Endothelial cell of hepatic sinusoid (primary cell): ENCODE measurements at regions not wholly inside any gene's neighbourhood (a gene's known extent, or its start where the extent isn't known, plus 50 kb on each side); places are given as distances from the start of the nearest gene placed in this dataset.

Experiments
- in situ Hi-C: cut with HindIII; loops from 2 replicates; pipeline ENCODE4 v1.10.0; 2017; ENCODE audit warnings: low sequenced_read_pairs

DNA sequence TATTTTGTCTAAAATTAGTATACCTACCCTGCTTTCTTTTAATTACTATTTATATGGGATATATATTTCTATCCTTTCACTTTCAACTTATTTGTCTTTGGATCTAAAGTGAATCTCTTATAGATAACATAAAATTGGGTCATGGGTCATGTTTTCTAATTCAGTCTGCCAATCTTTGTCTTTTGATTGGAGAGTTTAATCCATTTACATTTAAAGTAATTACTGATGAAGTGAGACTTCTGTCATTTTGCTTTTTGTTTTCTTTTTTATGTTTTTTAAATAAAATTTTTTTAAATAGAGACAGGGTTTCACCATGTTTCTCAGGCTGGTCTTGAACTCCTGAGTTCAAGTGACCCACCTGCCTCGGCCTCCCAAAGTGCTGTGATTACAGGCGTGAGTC, 50.5 kb upstream of the PRDM1 start:
- in situ Hi-C loops = no loop called here

DNA sequence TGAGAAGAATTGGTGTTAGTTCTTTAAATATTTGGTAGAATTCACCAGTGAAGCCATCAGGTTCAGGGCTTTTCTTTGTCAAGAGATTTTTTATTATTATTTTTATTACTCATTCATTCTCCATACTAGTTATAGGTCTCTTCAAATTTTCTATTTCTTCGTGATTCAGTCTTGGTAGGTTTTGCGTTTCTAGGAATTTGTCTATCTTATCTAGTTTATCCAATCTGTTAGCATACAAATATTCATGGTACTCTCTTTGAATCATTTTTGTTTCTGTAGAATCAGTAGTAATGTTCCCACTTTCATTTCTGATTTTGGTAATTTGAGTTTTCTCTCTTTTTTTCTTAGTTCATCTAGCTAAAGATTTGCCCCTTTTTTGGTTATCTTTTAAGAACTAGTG, 52.3 kb upstream of the PRDM1 start:
- in situ Hi-C loops = no loop called here

DNA sequence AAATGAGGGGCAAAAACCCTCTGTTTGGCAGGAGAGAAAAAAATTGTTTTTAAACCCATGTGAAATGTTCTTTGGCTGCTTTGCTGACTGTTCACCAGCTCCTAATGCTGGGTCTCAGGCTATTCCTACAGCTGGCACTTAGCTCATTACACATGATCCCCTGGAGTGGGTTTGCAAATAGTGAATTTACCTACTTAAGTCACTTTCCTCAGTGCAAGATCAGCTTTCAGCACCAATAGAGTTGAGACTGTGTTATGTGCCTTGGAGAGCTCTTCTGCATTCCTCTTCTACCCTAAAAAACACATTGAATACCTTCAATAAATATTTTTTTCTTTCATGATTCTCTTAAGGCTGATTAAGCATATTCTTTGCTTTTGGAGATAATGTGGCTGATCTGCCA, 58.4 kb upstream of the PRDM1 start:
- in situ Hi-C loops = no loop called here

DNA sequence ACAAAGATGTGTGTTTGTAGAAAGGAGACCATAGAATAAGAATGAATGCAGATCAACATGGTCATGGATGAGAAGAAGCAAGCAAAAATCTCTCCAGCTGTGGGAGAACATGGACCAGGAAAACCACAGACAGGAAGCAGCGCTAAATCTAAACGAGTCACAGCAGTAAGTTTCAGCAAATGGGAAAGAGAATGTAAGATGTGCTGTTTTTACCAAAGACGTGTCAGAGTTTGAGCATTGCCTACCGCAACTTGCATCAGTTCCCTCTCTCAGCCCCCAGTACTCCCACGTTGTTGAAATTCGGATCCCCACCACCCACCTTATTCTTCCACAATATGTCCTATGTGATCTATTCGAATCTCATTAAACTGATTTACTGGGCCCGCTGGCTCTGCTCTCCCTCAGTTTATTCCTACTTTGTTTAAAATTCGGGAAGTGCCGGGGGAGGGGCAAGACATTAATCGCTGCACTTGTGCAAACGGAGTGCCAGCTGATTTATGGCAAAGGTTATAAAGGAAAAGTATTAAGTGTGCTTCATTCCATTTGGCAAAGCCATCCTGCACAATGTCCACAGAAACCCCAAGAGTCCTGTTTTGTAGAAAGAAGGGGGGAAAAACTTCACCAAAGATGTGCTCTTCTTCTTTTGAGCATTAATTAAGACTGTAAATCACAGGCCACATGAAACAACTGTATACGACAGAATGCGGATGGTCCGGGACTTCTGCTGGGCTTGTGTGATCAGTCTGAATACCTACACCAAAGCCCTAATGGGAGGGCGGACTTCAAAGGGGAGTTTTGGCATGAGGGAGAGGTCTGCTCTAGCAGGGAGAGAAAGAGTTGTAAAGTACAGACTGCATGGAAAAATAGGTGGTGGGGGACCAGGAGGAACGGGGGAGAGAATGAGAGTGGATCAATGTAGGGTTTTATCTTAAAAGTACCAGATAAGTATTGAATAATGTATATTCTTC, 59.1 kb upstream of the PRDM1 start:
- in situ Hi-C loops = no loop called here

DNA sequence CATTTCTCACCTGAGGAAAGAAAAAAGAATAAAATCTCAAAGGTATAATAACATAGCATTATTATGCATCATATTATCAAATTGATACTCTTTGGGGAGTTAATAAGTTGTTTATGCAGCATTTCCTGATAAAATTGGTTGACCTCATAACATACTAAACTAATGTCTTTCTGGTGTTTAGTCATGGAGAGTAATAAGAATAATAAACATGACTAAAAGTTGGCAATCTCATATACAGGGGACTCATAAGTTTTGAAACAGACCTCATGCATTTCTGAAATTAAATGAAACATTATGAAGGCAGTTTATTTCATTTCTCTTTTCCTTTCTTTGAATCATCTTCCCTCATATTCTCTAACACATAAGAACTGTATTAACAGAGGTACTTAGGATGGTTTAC, 60.5 kb upstream of the PRDM1 start:
- in situ Hi-C loops = no loop called here

DNA sequence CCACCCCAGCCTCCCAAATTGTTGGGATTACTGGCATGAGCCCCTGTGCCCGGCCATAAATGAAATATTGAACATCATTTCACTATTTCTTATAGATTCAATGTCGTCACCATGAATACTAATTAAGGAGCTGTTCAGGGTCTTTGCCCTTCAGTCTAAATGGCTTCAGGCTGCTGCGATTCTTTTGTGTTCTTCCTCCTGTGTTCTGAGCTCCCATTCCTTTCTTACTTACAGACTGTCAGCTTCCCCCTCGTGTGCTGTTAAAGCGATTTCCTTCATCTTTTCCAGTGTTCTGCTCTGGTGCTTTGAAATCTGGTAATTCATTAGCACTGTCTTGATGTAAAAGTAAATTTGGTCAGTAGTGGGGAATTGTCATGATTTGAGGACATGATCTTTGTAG, 63.3 kb upstream of the PRDM1 start:
- in situ Hi-C loops = no loop called here

DNA sequence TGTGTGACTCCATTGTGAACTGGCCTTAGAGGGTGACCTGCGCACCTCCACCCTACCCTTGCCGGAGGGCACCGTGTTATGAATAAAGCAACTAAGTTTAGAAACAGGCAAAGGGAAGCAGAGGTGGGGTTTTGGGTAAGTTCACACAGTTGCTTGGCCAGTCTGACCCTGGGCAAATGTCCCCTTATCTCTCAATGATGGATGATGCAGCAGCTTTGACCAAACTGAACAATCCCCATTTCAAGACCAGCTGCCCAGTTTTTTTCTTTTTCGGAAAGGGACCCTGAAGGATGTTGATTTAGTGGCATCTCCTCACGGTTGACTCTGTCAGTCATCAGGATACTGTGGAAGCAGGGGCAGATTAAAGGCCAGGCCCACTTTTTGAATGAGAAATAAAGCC, 68.7 kb upstream of the PRDM1 start:
- in situ Hi-C loops = no loop called here

DNA sequence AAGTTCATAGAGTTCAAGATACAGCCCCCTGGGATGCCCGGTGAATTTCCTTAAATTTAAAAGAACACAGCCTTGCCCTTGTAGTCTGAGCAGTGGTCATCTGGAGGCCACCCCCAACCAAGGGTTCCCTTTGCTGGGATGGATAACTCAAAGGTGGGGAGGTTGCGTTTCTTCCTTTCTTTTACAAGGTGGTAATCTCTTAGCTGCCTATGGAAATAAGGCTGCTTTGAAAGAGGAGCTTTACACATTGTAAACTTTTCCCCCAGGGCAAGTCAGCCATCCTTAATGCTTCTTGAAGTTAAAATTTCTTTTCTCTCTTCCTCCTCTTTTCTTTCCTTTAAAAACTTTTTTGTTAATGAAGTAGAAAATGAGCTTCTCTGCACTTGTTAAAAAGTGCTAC, 71.2 kb upstream of the PRDM1 start:
- in situ Hi-C loops = no loop called here

DNA sequence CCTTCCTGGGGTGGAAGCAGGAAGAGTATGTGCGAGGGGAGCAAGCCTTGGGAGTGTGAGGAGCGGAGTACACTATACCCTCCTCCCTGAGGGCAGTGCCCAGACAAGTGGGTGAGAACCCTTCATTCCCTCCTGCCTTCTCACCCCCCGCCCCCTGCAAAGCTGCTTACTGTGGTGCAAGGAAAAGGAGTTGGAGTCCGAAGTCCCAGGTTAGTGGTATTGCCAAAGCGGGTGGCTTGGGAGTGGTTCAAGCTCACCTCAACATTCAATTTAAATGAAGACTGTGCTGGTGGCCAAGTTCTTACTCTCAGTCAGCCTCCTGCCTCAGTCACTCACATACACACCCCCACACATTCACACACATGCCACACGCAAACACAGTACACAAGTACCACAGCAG, 74.7 kb upstream of the PRDM1 start:
- in situ Hi-C loops = no loop called here

DNA sequence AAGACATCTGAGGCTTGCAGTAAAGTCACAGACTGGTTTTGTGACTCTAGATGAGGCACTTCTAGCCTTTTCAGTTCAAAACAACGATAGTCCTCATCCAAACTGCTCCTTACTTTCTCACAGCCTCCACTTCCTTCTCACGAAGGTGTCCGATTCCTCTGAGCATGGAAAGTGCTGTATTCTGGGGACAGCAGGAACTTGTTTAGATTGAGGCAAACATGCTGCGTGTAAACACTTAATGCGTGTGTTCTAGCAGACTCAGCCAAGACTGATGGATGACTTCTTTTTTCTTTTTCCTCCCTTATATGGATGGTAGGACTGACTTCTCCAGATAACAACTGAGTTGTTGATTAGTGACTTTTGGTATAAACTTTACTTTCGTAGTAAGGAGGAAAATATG, 80.2 kb upstream of the PRDM1 start:
- in situ Hi-C loops = loop anchor here (5.0 kb wide), 1 partner anchor 46 kb away; no protein-coding TSS in a partner anchor

DNA sequence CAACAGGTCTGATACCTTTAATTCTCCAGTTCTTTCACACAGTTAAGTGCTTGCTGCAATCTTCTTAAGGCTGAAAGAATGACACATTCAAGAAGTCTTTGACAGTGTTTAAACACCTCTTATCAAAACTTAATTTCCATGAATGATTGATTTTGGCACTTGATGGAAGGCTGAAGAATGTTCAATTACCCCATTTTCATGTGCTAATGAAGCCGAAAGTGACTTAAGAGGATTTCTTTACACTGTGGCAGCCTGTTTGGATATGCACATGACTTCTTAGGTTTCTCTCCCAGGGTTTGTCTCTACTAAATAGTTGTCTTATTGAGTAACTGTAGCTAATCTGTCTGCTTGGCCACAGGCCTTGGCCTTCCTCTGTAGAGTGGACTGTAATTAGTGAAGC, 81.1 kb upstream of the PRDM1 start:
- in situ Hi-C loops = loop anchor here (5.0 kb wide), 1 partner anchor 47 kb away; no protein-coding TSS in a partner anchor

DNA sequence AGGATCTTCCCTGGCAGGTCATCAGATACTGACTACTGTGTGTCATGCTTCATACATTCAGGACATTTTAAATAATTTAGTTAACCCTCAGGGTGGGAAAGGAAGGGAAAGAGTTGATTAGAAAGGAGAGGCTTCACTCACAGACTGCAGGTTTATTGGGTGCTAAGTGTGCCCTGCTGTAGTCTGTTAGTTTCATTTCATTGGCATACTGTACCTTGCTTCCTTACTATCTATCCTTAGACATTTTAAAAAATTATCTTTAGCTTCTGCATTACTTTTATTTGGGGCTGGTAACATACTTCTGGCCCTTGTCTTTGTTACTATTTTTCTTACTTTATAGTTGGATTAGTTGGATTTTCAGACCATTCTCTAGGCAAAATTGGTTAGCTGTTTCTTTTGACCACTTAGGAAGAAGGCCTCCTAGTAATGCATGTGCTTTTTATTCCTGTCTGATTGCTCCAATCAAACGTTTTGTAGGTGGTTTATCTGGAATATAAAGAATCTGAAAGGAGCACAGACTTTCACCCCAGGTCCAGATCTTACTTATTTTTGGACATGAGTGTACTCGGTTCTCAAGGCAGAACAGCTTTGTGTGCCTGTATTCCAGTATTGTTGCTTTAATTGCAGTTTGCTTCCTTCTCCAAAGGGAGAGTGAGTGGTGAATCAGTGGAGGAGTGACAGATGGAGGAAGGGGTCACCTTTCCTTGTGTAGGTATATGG, 82.7 kb upstream of the PRDM1 start:
- in situ Hi-C loops = no loop called here

DNA sequence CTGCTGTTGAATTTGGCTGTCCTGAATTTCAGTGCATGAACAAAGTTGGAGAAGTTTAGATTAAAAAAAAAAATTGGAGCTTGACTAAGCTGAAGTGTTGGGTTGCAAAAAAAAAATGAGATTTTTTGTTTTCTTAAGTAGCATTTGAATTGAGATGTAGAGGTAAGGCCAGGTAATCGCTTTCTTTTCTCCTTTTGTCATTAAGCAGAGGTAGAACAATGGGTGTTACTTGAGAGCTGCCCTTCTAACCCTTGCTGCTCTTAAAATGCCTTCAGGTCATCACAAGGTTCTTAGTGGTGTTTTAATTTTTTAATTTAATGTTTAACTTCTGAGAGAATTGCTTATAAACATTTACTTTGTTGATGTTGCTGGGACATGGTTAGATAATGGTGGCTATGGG, 84.1 kb upstream of the PRDM1 start:
- in situ Hi-C loops = no loop called here

DNA sequence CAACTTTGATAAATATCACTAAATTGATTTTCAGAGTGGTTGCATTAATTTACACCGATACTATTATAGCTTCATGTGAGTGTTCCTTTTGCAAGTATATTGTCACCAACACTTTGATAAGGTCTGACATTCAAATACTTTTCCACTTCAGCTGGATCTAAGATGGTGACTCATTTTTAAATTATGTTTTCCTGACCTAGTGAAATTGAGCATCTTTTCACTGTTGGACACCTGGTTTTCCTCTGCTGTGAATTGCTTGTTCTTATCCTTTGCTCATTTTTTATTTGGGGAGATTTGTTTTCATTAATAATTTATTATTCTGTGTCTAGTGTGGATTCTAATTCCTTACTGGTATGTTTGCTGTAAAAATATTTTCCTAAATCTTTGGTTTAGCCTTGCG, 85.2 kb upstream of the PRDM1 start:
- in situ Hi-C loops = no loop called here

DNA sequence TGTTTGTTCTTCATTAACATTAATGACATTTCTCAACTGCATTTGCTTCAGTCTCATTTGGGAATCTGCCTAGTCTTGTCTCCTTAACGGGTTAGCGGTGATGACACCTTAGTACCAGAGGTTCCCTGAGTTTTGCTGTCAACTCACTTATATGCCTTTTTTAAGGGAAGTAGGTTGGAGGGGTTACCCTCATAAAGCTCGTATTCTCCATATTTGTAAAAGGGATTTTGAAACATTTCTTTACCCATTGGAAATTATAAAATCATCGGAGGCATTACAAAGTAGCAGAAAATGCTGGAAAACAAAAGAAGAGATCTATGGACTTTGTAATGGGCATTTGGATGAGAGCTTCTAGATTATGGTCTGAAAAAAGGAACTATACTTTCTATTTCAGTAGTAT, 88.7 kb upstream of the PRDM1 start:
- in situ Hi-C loops = no loop called here

DNA sequence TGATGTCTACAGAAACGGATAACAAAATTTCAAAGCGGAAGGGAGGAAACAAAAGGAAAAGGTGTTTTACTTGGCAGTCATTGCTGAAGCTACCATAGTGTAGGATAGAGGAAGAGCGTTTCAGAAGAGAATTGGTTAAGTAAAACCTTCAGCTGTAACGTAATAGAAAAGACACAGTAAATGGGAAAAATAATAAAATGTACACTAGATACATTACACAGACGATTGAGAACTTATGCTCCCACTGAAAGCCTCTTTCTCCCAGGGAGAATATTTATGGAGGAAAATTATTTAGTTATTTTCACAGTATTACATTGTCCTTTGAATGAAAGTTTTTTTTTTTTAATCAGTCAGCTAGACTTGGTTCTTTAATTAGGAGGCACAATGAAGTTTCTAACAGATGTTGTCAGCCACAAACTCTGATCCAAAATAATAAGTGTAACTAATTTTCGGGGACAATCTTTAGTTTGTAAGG, 90.7 kb upstream of the PRDM1 start:
- in situ Hi-C loops = no loop called here

DNA sequence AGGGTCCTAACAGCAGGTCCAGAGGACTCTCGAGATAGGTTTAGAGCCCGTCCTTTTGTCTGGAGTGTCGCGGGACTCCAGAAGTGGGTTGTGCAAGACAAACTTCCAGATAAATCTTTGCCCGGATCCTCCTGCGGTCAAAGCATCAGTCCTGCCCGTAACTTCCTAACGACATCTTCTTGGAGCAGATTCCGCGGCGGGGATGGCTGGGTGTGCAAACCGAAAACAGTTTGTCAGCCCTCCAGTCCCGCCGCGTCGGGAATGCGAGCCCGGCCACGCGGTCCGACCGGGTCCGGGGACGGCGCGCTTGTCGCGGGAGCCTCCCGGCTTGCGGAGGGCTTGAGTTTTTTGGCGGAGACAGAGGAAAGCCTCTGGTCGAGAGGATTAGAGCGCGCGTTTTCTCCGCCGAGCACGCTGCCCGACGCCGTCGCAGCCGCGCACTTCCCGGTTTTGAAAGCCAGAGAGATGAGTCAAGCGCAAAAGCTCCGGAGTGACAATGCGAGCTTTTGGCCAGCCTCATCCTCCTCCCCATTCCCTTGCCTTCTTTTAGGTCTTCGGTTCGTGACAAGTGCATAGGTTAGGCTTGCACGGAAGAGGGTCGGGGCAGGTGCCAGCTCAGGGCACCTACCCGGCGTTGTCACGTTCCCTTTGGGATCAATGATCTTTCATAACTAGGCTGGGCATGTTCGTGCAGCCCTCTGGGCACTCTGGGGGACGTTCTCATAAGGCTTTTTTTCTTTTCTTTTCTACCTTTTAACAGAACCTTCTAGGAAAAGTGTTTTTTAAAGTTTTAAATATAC, 91.3 kb upstream of the PRDM1 start:
- in situ Hi-C loops = no loop called here

DNA sequence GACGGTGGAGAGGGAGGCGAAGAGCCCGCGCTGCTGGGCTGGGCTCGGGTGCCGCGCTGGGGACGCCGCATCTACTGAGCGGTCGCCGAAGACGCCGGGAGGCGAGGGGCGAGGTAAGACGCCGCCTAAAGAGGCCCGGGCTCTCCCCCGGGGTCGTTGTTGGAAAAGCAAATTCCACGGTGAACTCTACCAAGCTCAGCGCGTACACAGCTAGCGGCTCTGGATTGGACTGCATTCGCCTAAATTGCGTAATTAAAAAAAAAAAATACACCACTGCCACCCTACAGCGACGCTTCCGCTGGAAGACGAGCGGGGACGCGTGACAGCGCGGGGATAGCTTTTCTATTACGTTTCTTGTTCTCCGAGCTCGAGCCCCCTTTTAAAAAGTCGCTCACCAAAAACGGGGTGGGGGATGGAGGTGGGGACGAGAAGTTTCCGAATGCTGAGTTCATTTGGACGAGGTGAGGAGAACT, 92.0 kb upstream of the PRDM1 start:
- in situ Hi-C loops = no loop called here

DNA sequence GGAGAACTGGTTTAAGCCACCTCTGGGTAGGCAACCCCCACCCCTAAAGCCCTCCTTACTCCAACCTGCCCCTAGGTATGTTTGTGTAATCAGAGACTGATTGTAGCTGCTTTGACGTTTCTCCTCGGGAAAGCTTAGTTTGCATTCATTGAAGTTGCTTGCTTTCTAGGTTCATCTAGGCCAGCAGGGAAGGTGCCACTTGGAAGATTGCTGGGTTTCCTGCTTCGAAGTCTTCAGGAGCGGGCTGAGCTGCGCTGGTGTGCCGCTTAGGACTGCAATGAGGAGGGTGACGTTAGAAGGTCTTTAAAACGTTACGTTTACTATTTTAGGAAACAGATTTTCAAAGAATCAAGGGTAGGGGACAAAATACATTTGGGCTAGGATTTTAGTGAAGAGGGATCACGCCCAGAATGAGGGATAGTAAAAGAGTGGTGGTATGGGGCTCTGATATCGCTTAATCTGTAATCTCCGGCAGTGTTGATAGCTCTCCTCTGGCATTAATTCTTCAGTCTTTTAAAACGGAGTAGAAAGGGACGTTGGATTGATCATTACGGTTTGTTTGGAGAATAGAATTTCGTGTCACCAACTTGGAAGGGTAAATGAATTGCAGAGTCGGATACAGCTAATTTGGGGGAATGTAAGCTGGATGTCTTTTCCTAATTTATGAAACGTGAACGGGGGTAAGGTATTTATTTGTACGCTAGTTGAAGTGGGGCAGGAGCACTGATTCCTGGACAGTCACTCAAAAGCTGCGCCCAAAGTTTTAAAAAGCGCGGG, 92.6 kb upstream of the PRDM1 start:
- in situ Hi-C loops = no loop called here

DNA sequence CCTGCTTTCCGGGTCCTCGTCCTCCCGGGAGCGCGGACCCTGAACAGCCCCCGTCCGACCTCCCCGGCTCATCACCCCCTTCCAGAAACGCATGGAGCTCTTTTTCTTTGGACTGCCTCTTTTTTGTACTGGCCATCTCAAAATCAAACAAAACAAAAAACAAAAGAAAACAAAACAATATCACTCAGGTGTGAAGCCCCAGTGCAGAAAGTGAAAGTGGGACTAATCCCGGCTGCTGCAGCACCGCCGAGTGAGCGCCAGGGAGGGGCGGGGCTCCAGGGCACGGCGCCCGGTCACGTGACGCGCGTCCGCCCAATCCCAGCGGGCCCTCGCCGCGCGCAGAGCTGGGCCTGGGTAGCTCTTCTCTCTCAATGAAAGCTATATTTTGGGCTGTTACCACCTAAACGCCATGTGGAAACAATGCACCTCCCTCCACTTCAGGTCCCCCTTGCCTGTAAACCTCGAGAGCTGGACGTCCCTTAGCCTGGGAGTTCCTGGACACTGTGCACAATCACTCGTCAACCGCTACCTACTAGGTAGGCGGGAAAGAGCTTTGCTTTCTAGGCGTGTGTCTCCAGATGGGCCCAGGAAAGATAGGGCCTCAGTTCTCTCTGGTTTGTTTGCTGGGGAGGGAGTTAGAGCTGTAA, 93.7 kb upstream of the PRDM1 start:
- in situ Hi-C loops = no loop called here
